ENCODE measurements at regions not wholly inside any gene's neighbourhood (a gene's known extent, or its start where the extent isn't known, plus 50 kb on each side); places are given as distances from the start of the nearest gene placed in this dataset.

DNA sequence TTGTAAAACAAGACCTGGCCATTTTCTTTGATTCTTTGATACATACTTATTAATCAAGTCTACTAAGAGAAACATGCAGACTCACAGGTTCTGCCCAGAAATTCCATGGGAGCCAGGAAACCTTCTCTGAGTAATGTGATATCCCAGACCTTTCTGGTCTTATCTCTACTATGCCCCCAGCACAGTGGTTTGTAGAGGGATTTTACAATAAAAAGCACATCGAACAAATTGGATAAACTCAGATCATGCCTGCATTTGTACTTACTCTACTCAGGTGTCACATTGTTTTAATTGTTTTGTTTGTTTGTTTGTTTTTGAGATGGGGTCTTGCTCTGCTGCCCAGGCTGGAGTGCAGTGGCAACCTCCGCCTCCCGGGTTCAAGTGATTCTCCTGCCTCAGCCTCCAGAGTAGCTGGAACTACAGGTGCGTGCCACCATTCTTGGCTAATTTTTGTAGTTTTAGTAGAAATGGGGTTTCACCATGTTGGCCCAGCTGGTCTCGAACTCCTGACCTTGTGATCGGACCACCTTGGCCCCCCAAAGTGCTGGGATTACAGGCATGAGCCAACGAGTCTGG, 179.5 kb downstream of the ZNF608 start:
- no peaks in the 10 kb centered on the region for H4K20me1 ChIP-seq (replicated peaks; ENCODE audit: control insufficient read depth, insufficient read depth, low read length)
- whole genome bisulfite sequencing (ENCODE audit: insufficient coverage, low coverage, missing lambda C conversion rate): 3% methylated on average over 7 of the region's 7 CpGs
- H3K9ac ChIP-seq (ENCODE audit: insufficient read depth in 1 of 2, low read depth in 2 of 2, low read length in 2 of 2): no peak overlapping the region
- ChIA-PET CTCF (ENCODE audit: low intra/inter-chr PET ratio) (no interaction called here), POLR2A (no interaction called here)
- no peaks in the 10 kb centered on the region for H3K9me1 ChIP-seq (ENCODE audit: control insufficient read depth, insufficient read depth, low read length)
- intact Hi-C loops (cut with micrococcal nuclease): no loop called here
- H3K27me3 ChIP-seq (ENCODE audit: control insufficient read depth in 2 of 2, insufficient read depth in 2 of 2, low read length in 2 of 2): peaks cover 6 to 21% of the 10 kb centered on the region in 2 experiments; a peak in 4 of 5 replicates
- no peak for DNase-seq (ENCODE audit: extremely low read depth in 1 of 4, low spot score in 3 of 4)
- no TSS peak for BruUV-seq (replicated peaks)
- FAIRE-seq: no peak
- H3K4me3 ChIP-seq: no peak overlapping the region
- no peaks in the 10 kb centered on the region for H3K9me3 ChIP-seq (replicated peaks; ENCODE audit: control insufficient read depth, insufficient read depth, low read depth, low read length)
- ATAC-seq: no peak
- no peaks in the 10 kb centered on the region for H3K4me1 ChIP-seq (replicated peaks in 1 of 2; ENCODE audit: control insufficient read depth in 2 of 2, insufficient read depth in 2 of 2, low read length in 2 of 2)
- no peak overlapping the region for H2AFZ ChIP-seq (ENCODE audit: low read depth, low read length)
- in situ Hi-C loops (cut with MboI): no loop called here
- H3K4me2 ChIP-seq (ENCODE audit: insufficient read depth, low read length): no peak overlapping the region
- no peak overlapping the region for H3K27ac ChIP-seq (ENCODE audit: extremely low read depth, low read depth, low read length)
- no peaks in the 10 kb centered on the region for H3K36me3 ChIP-seq (ENCODE audit: control insufficient read depth, insufficient read depth, low read length)
- 0 out of 2 replicates have a peak, but pooled peaks have one; percentile 9 for TF ChIP-seq ZNF121 (CRISPR knock-in tag; conservative IDR thresholded peaks at IDR 0.05)
- TF ChIP-seq, protein P1, sequence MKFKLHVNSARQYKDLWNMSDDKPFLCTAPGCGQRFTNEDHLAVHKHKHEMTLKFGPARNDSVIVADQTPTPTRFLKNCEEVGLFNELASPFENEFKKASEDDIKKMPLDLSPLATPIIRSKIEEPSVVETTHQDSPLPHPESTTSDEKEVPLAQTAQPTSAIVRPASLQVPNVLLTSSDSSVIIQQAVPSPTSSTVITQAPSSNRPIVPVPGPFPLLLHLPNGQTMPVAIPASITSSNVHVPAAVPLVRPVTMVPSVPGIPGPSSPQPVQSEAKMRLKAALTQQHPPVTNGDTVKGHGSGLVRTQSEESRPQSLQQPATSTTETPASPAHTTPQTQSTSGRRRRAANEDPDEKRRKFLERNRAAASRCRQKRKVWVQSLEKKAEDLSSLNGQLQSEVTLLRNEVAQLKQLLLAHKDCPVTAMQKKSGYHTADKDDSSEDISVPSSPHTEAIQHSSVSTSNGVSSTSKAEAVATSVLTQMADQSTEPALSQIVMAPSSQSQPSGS (CRISPR knock-in tag; IDR thresholded peaks at IDR 0.05): no peak
- H3K79me2 ChIP-seq (ENCODE audit: control insufficient read depth, insufficient read depth, low read length): no peaks in the 10 kb centered on the region

DNA sequence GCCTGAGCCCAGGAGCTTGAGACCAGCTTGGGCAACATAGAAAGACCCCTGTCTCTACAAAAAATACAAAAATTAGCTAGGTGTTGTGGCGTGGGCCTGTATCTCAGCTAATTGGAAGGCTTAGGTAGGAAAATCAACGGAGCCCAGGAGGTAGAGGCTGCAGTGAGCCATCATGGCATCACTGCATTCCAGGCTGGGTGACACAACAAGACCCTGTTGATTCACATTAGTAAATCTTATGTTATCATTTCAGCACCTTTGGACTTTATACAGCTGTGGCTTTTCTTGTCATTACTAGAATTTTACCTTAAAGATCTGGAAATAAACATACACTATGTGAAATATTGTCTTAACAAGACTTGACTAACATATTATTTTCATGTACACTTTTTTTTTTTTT, 185.0 kb downstream of the ZNF608 start:
- ChIA-PET POLR2A (interaction anchor here (0.7 to 1.7 kb wide), 2 partner anchors 9 to 10 kb away, joined by 3 read pairs; no protein-coding TSS in a partner anchor), CTCF (ENCODE audit: low intra/inter-chr PET ratio) (no interaction called here)
- Histone ChIP-seq H3K9me1 (ENCODE audit: control insufficient read depth, insufficient read depth, low read length) (no peaks in the 10 kb centered on the region), H3K9me3 (replicated peaks; ENCODE audit: control insufficient read depth, insufficient read depth, low read depth, low read length) (no peaks in the 10 kb centered on the region), H3K4me1 (replicated peaks in 1 of 2; ENCODE audit: control insufficient read depth in 2 of 2, insufficient read depth in 2 of 2, low read length in 2 of 2) (no peaks in the 10 kb centered on the region), H3K79me2 (ENCODE audit: control insufficient read depth, insufficient read depth, low read length) (no peaks in the 10 kb centered on the region), H3K27ac (ENCODE audit: extremely low read depth, low read depth, low read length) (no peak overlapping the region), H2AFZ (ENCODE audit: low read depth, low read length) (no peak overlapping the region), H3K27me3 (ENCODE audit: control insufficient read depth in 2 of 2, insufficient read depth in 2 of 2, low read length in 2 of 2) (peaks cover 3 to 10% of the 10 kb centered on the region in 2 experiments; a peak in 3 of 5 replicates), H4K20me1 (replicated peaks; ENCODE audit: control insufficient read depth, insufficient read depth, low read length) (no peaks in the 10 kb centered on the region), H3K36me3 (ENCODE audit: control insufficient read depth, insufficient read depth, low read length) (no peaks in the 10 kb centered on the region), H3K9ac (ENCODE audit: insufficient read depth in 1 of 2, low read depth in 2 of 2, low read length in 2 of 2) (no peak overlapping the region), H3K4me3 (no peak overlapping the region), H3K4me2 (ENCODE audit: insufficient read depth, low read length) (no peak overlapping the region)
- intact Hi-C loops (cut with micrococcal nuclease): no loop called here
- no TSS peak for BruUV-seq (replicated peaks)
- TF ChIP-seq EP400 (IDR thresholded peaks at IDR 0.05) (no peak), FOXP1 (CRISPR knock-in tag; IDR thresholded peaks at IDR 0.05) (no peak), LEF1 (IDR thresholded peaks at IDR 0.05) (no peak), SMARCC2 (IDR thresholded peaks at IDR 0.05; ENCODE audit: low read depth) (no peak), SRSF3 (IDR thresholded peaks at IDR 0.05; ENCODE audit: insufficient read depth, low read length) (no peak), RBM17 (IDR thresholded peaks at IDR 0.05; ENCODE audit: borderline replicate concordance, low read depth, low read length) (no peak), ZFPM2 (CRISPR knock-in tag; IDR thresholded peaks at IDR 0.05) (no peak)
- TF ChIP-seq, protein P2, sequence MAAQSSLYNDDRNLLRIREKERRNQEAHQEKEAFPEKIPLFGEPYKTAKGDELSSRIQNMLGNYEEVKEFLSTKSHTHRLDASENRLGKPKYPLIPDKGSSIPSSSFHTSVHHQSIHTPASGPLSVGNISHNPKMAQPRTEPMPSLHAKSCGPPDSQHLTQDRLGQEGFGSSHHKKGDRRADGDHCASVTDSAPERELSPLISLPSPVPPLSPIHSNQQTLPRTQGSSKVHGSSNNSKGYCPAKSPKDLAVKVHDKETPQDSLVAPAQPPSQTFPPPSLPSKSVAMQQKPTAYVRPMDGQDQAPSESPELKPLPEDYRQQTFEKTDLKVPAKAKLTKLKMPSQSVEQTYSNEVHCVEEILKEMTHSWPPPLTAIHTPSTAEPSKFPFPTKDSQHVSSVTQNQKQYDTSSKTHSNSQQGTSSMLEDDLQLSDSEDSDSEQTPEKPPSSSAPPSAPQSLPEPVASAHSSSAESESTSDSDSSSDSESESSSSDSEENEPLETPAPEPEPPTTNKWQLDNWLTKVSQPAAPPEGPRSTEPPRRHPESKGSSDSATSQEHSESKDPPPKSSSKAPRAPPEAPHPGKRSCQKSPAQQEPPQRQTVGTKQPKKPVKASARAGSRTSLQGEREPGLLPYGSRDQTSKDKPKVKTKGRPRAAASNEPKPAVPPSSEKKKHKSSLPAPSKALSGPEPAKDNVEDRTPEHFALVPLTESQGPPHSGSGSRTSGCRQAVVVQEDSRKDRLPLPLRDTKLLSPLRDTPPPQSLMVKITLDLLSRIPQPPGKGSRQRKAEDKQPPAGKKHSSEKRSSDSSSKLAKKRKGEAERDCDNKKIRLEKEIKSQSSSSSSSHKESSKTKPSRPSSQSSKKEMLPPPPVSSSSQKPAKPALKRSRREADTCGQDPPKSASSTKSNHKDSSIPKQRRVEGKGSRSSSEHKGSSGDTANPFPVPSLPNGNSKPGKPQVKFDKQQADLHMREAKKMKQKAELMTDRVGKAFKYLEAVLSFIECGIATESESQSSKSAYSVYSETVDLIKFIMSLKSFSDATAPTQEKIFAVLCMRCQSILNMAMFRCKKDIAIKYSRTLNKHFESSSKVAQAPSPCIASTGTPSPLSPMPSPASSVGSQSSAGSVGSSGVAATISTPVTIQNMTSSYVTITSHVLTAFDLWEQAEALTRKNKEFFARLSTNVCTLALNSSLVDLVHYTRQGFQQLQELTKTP (IDR thresholded peaks at IDR 0.05; ENCODE audit: low read depth in 1 of 2, partially characterized antibody in 2 of 2): no peak
- no peak for ATAC-seq
- in situ Hi-C loops (cut with MboI): no loop called here
- DNase-seq (ENCODE audit: extremely low read depth in 1 of 4, low spot score in 3 of 4): no peak
- 8% methylated on average over 2 of the region's 2 CpGs for WGBS (ENCODE audit: insufficient coverage, low coverage, missing lambda C conversion rate)
- no peak for FAIRE-seq

All from K562 (cell line).